ENCODE measurements at regions not wholly inside any gene's neighbourhood (a gene's known extent, or its start where the extent isn't known, plus 50 kb on each side); places are given as distances from the start of the nearest gene placed in this dataset.

DNA sequence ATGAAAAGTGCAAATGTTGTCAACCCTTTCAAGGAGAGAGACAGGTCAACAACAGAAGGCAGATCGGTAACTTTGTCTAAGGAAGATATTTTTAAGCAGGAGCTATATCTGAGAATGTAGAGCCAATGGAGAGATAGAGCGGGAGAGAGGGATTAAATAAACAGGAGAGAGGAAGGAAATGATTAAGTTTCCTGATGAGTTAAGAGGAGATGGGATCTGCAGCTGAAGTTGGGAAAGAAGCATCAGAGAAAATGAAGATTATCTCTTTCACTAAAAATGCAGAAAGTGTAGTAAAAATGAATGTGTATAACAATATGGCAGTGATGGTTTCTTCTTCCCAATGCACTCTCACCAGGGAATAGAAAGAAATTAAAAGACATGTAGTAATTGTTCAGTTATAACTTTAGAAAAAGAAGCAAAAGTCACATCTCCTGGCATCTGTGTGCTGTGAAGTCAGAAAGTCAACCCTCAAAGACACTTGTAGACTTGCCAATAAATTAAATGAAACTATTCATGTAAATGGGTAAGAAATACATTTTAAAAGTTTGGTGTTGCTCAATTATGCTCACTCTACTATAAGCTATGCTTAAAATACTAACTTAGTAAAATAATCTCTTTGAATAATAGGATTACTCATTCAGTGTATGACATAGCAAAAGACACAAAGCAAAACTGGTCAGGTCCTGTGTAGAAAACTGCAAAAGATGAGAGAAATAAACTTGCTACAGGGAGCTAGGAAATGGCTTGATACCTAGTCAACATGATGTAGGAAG is 264.6 kb downstream of the ZIC4 start:
- H3K36me3 ChIP-seq = no peaks in the 10 kb centered on the region
- no peak overlapping the region for H3K4me3 ChIP-seq
- TF ChIP-seq POLR2A (IDR thresholded peaks at IDR 0.05) = no peak
- TF ChIP-seq, protein P1, sequence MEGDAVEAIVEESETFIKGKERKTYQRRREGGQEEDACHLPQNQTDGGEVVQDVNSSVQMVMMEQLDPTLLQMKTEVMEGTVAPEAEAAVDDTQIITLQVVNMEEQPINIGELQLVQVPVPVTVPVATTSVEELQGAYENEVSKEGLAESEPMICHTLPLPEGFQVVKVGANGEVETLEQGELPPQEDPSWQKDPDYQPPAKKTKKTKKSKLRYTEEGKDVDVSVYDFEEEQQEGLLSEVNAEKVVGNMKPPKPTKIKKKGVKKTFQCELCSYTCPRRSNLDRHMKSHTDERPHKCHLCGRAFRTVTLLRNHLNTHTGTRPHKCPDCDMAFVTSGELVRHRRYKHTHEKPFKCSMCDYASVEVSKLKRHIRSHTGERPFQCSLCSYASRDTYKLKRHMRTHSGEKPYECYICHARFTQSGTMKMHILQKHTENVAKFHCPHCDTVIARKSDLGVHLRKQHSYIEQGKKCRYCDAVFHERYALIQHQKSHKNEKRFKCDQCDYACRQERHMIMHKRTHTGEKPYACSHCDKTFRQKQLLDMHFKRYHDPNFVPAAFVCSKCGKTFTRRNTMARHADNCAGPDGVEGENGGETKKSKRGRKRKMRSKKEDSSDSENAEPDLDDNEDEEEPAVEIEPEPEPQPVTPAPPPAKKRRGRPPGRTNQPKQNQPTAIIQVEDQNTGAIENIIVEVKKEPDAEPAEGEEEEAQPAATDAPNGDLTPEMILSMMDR (IDR thresholded peaks at IDR 0.05) = no peak
- no peak overlapping the region for H3K27ac ChIP-seq
- H3K4me1 ChIP-seq = no peaks in the 10 kb centered on the region
- H3K9me3 ChIP-seq = no peaks in the 10 kb centered on the region
- no peaks in the 10 kb centered on the region for H3K27me3 ChIP-seq
- DNase-seq (no peak), ATAC-seq (no peak)
- 76% methylated on average over 2 of the region's 2 CpGs for WGBS (ENCODE audit: insufficient coverage, low coverage, low lambda C conversion rate, missing lambda C conversion rate)
- intact Hi-C loops (cut with DNase I) = no loop called here

DNA sequence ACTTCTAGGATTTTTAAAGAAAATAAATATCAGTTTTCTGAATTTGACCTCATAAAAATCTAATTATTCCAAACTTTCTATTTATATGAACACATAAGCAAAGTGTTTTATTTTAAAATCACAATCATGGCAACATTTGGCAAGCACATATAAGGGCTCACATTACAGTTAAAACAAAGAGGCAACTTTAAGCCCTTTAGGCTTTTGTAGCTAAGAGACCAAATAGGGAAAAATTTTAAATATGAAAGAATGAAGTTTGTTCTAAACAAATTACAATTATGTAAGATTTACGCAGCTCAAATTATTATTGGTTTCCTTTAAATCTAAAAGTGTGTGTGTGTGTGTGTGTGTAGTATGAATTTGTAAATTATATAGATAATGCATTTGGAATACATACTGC is 267.0 kb downstream of the ZIC4 start:
- Histone ChIP-seq H3K27me3 (no peaks in the 10 kb centered on the region), H3K4me1 (no peaks in the 10 kb centered on the region), H3K4me3 (no peak overlapping the region), H3K9me3 (no peaks in the 10 kb centered on the region), H3K27ac (no peak overlapping the region), H3K36me3 (no peaks in the 10 kb centered on the region)
- WGBS (ENCODE audit: insufficient coverage, low coverage, low lambda C conversion rate, missing lambda C conversion rate) = 88% methylated on average over 1 of the region's 1 CpG
- intact Hi-C loops (cut with DNase I) = no loop called here
- ATAC-seq = no peak
- TF ChIP-seq POLR2A (IDR thresholded peaks at IDR 0.05) = no peak
- TF ChIP-seq, protein P1 (IDR thresholded peaks at IDR 0.05) = no peak
- no peak for DNase-seq

DNA sequence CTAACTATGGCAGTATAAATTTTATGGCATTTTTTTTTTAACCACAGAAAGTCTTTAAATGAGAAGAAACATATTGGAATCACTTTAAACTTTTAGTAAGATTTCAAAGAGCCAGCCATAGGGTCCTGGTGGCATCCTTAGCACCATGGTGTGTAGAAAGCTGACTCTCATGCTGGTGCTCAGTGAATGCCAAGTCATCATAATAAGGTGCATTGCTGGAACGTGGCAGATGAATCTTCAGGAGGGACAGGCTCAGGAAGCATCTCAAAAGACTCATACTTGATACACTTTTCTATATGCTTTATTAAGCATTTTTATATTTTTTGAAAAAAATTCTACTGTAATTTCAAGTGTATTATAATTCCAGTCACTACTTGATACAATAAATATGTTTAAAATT is 274.2 kb downstream of the ZIC4 start:
- WGBS (ENCODE audit: insufficient coverage, low coverage, low lambda C conversion rate, missing lambda C conversion rate) = 59% methylated on average over 1 of the region's 1 CpG
- Histone ChIP-seq H3K4me1 (no peaks in the 10 kb centered on the region), H3K4me3 (no peak overlapping the region), H3K27me3 (no peaks in the 10 kb centered on the region), H3K9me3 (no peaks in the 10 kb centered on the region), H3K36me3 (no peaks in the 10 kb centered on the region), H3K27ac (no peak overlapping the region)
- ATAC-seq (no peak), DNase-seq (no peak)
- intact Hi-C loops (cut with DNase I) = no loop called here
- TF ChIP-seq POLR2A (IDR thresholded peaks at IDR 0.05) = no peak
- TF ChIP-seq, protein P1 (IDR thresholded peaks at IDR 0.05) = no peak

DNA sequence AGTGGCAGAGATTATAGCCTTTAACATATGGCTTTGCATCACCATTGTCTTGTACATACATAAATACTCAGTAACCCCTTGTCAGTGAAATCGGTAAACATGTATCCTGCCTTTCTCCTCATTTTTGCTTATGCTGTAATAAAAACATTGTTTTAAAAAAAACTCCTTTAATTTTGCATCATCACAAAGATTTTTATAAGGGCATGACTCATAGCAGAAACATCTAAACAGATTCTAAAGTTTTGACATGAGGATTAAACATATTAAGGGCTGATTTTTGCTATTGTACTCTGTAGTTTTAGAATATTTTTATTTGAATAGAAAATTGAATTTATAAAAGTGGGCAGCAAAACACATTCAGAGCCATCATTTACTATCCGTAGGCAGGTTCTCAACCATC is 275.9 kb downstream of the ZIC4 start:
- DNase-seq = no peak
- TF ChIP-seq, protein P1 (IDR thresholded peaks at IDR 0.05) = no peak
- no peak for TF ChIP-seq POLR2A (IDR thresholded peaks at IDR 0.05)
- no peak for ATAC-seq
- H3K9me3 ChIP-seq = no peaks in the 10 kb centered on the region
- no peaks in the 10 kb centered on the region for H3K36me3 ChIP-seq
- H3K27me3 ChIP-seq = no peaks in the 10 kb centered on the region
- intact Hi-C loops (cut with DNase I) = no loop called here
- H3K27ac ChIP-seq = no peak overlapping the region
- H3K4me3 ChIP-seq = no peak overlapping the region
- H3K4me1 ChIP-seq = no peaks in the 10 kb centered on the region
- 50% methylated on average over 2 of the region's 2 CpGs for WGBS (ENCODE audit: insufficient coverage, low coverage, low lambda C conversion rate, missing lambda C conversion rate)

All from right lobe of liver (tissue), 6 donors.